Skeletal muscle tissue (tissue), 4 donors: ENCODE measurements at regions not wholly inside any gene's neighbourhood (a gene's known extent, or its start where the extent isn't known, plus 50 kb on each side); places are given as distances from the start of the nearest gene placed in this dataset. TPM values are rescaled to one million over a fixed set of nuclear protein-coding genes. Genes with fewer than 3 reads are reported as not detected.

Source experiments
- H3K27ac ChIP-seq: one replicate; pipeline ENCODE4 v1.7.0; 2013; ENCODE audit warnings: mild to moderate bottlenecking, low read depth, low read length, inconsistent platforms
- H3K27me3 ChIP-seq, 3 donors: one replicate each; pipeline ENCODE4 v1.7.0; 2013; ENCODE audit warnings: low read length in 3 of 3; ENCODE audit not compliant: control insufficient read depth in 3 of 3, insufficient read depth in 3 of 3
- H3K36me3 ChIP-seq, 3 donors: one replicate each; pipeline ENCODE4 v1.7.0; 2013; ENCODE audit warnings: low read length in 3 of 3; ENCODE audit not compliant: control insufficient read depth in 3 of 3, insufficient read depth in 3 of 3
- H3K4me1 ChIP-seq, 3 donors: one replicate each; pipeline ENCODE4 v1.7.0; 2013; ENCODE audit warnings: low read length in 3 of 3, mild to moderate bottlenecking in 3 of 3; ENCODE audit not compliant: control insufficient read depth in 3 of 3, insufficient read depth in 3 of 3
- H3K4me3 ChIP-seq, 3 donors: one replicate each; pipeline ENCODE4 v1.7.0; 2013; ENCODE audit warnings: low read length in 3 of 3
- H3K9ac ChIP-seq, 3 donors: one replicate each; pipeline ENCODE4 v1.7.0; 2013; ENCODE audit warnings: low read length in 3 of 3, mild to moderate bottlenecking in 3 of 3, moderate library complexity in 2 of 3, low read depth in 1 of 3
- H3K9me3 ChIP-seq, 3 donors: one replicate each; pipeline ENCODE4 v1.7.0; 2013; ENCODE audit warnings: low read length in 3 of 3; ENCODE audit not compliant: control insufficient read depth in 3 of 3
- small RNA-seq: library from RNA; depleted of rRNA; stranded (forward); fragments of <200 nt; gene quantifications from one replicate; pipeline ENCODE3, GENCODE V24; 2014
- donor health status: Osteomylitis.

DNA sequence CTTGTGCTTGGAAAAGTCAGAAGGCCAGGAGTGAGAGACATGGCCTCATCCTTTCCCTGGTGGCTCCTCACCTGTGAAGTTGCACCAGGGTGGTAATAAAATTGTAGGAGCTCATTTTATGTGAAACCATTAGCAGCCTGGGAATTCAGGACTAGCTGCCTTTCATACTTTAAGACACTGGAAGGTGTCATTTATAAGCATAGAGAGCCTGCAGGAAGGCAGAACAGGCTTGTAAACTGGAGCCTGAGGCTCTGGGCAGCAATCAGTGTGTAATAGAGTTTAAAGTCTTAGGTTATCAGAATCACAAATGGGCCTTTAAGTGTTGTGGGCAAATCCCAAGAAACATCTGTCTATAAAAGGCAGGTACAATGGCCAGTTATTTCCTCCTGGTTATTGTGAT is 127.2 kb downstream of the TM9SF2 start:
- Histone ChIP-seq H3K9ac (no peak overlapping the region), H3K4me1 (peaks cover 16 to 23% (median 22%) of the 10 kb centered on the region in 3 donors), H3K27me3 (no peaks in the 10 kb centered on the region), H3K36me3 (no peaks in the 10 kb centered on the region), H3K4me3 (peak overlapping the region in 1 of 3 donors; percentile 4), H3K27ac (no peak overlapping the region), H3K9me3 (peaks cover 0 to 2% (median 0%) of the 10 kb centered on the region in 3 donors)

DNA sequence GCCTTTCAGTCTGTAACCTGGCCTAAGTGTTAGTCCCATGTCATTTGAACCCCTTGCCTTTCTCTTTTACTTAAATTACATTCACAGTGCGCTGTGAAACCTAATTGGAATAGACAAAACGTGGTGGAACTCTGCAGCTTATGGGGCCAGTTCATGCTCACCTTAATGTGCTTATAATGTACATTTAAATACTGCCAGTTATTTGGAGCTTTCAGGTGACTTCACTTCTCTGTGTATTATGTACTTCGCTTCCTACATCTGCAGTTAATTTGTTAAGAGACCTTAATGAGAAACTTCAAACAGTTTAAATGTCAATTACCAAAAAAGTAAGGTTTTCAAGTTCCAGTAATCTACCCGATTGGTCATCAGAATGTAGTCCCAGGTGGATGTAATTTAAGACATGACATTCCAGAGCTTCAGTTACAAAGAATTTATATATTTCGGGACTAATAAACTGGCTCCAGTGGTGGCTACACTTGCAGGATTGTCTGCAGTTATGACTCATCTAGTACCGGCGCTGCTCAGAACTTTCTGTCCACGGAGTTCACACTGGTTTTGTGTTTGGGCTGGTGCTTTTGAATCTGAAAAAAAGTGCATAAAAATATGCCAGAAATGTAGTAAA is 125.3 kb downstream of the TM9SF2 start:
- Histone ChIP-seq H3K27me3 (no peaks in the 10 kb centered on the region), H3K4me3 (peak overlapping the region; percentile 9 to 55 (median 33)), H3K27ac (no peak overlapping the region)

DNA sequence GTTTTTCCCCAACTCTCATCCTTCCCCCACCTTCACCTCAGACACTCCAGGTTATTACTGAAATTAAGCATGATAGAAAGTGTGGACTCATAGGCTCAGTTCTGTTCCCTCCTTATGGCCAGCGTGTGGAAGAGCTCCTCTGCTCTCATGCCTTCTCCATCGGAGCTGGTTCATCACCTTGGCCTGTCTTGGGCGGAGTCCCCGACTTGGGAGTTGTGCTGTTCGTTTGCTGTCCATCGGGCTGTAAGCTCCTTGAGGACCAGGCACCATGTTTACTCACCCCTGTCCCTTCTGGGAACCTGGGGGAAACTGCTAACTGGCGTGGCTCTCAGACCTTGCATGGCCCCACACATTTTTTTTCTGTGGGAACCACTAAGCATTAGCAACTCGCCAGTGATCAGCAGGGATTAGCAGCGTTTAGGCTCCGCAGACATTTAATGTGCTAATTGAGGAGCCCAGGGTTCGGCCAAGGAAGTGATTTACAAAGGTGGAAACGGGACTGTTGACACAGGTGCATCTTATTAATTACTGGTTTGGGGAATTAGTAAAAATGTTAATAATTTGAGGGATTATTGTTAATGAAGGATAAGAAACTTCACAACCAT is 123.8 kb downstream of the TM9SF2 start:
- peaks cover 12 to 24% (median 17%) of the 10 kb centered on the region in 3 donors for H3K4me1 ChIP-seq
- H3K27me3 ChIP-seq: no peaks in the 10 kb centered on the region
- no peak overlapping the region for H3K9ac ChIP-seq
- no peaks in the 10 kb centered on the region for H3K36me3 ChIP-seq
- H3K27ac ChIP-seq: no peak overlapping the region
- no peak overlapping the region for H3K4me3 ChIP-seq
- H3K9me3 ChIP-seq: no peaks in the 10 kb centered on the region

More for the DNA sequence above, 125.3 kb downstream of the TM9SF2 start:
- Histone ChIP-seq H3K9ac (peak overlapping the region in 2 of 3 donors; percentile 23 to 64), H3K9me3 (no peaks in the 10 kb centered on the region), H3K36me3 (no peaks in the 10 kb centered on the region), H3K4me1 (peaks cover 16 to 23% (median 22%) of the 10 kb centered on the region in 3 donors)

DNA sequence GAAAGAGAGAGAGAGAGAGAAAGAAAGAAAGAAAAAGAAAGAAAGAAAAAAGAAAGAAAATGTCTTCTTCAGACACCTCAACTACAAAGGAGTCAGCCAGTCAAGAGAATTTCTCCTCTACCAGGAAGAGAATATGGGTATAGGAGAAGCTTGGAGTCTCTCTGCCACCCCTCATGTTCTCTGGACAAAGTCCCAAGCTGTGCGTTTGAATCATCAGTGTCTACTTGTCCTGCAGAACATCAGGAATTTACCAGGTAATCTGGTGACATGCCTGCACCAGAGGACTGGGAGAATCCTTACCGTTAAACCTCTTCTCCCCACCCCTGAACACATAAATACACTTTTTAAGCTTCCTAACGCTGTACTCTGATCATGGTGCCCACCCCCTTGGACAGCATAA is 119.5 kb downstream of the TM9SF2 start:
- H3K9ac ChIP-seq: no peak overlapping the region
- H3K9me3 ChIP-seq: no peaks in the 10 kb centered on the region
- peaks cover 12 to 15% (median 15%) of the 10 kb centered on the region in 3 donors for H3K4me1 ChIP-seq
- no peak overlapping the region for H3K4me3 ChIP-seq
- no peaks in the 10 kb centered on the region for H3K36me3 ChIP-seq
- no peak overlapping the region for H3K27ac ChIP-seq
- H3K27me3 ChIP-seq: no peaks in the 10 kb centered on the region

DNA sequence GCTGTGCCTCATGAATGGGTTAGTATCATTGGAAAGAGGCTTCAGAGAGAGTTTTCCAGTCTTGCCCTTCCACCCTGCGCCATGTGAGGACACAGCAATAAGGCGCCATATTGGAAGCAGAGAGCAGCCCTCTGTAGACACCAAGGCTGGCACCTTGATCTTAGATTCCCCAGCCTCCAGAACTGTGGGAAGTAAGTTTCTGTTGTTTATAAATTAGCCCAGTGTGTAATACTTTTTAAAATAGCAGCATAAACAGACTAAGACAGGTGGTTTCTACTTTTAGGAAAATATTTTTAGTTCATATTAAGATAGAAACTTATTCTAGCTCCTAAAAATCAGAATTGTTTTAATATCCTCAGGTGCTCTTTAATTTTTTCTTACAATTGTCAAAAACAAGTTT is 117.9 kb downstream of the TM9SF2 start:
- H3K27ac ChIP-seq: peak overlapping the region; percentile 21
- no peak overlapping the region for H3K9ac ChIP-seq
- H3K4me3 ChIP-seq: peak overlapping the region in 2 of 3 donors; percentile 7 to 13
- H3K4me1 ChIP-seq: peaks cover 12 to 15% (median 15%) of the 10 kb centered on the region in 3 donors
- H3K27me3 ChIP-seq: no peaks in the 10 kb centered on the region
- no peaks in the 10 kb centered on the region for H3K9me3 ChIP-seq
- no peaks in the 10 kb centered on the region for H3K36me3 ChIP-seq

DNA sequence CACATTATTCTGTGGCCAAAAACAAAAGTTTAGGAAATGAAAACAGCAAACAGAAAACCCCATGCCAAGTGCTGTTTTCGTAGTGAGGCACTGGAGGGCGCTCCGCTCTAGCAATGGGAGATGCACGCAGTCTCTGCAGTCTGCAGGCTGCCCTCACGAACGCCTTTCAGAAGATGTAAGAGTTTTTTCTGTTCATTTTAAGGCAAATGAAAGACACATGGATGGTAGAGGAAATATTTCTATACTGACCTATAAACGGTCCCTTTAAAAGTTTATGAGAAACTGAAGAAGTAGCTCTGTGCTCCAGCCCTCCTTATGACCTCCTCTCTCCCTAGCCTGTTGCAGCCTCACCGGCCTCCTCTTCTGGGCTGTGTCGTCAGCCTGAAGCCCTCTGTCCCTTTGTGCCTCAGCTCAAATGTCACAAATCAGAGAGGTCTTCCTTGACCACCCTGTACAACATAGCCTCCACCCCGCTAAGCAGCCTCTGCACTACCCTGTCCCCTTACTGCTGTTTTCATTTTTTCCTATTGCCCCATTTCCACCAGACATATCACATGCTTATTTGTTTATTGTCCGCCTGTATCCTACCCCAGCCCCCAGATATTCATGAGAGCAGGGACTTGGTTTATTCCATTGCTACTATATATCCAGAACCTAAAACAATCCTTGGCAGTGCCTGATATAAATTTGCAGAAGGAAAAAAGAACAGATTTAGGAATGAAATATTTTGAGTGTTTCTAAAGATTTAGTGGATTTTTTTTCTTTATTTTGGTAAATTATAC is 116.4 kb downstream of the TM9SF2 start:
- H3K27ac ChIP-seq: no peak overlapping the region
- H3K9ac ChIP-seq: peak overlapping the region in 1 of 3 donors; percentile 26
- no peaks in the 10 kb centered on the region for H3K36me3 ChIP-seq
- no peaks in the 10 kb centered on the region for H3K9me3 ChIP-seq
- H3K4me3 ChIP-seq: no peak overlapping the region
- peaks cover 12 to 15% (median 15%) of the 10 kb centered on the region in 3 donors for H3K4me1 ChIP-seq
- H3K27me3 ChIP-seq: no peaks in the 10 kb centered on the region

DNA sequence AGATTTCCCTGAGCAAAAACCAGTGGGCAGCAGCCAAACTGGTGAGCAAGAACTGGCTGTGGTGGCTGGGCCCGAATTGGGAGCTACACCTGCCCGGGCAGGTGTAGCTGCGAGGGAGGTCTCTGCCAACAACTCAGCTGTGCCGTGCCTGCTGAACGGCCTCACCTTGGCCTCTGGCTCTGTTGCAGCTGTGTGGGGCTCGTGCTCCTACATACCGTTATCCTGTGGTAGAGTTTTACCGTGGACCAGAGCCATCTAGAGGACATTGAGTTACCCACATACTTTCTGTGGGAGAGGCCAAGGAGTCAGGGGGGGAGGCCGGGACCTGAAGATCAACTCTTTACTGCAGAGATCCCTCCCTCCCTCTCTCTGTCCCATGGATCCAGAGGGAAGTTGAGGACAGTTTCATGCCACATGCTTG is 113.2 kb downstream of the TM9SF2 start:
- no peak overlapping the region for H3K27ac ChIP-seq
- no peak overlapping the region for H3K9ac ChIP-seq
- no peaks in the 10 kb centered on the region for H3K9me3 ChIP-seq
- no peaks in the 10 kb centered on the region for H3K36me3 ChIP-seq
- peaks cover 6 to 9% (median 7%) of the 10 kb centered on the region in 3 donors for H3K4me1 ChIP-seq
- H3K27me3 ChIP-seq: no peaks in the 10 kb centered on the region
- H3K4me3 ChIP-seq: no peak overlapping the region

Small RNA genes lying in the stretch of these regions (small RNA-seq; reads per million reads assigned to genes)
- gene MIR4306 (not detected), gene RF00402 (not detected)
